GM18520 (cell line): ENCODE measurements at regions not wholly inside any gene's neighbourhood (a gene's known extent, or its start where the extent isn't known, plus 50 kb on each side); places are given as distances from the start of the nearest gene placed in this dataset.

ENCODE experiments used
- ATAC-seq: cut with Tn5 transposase; IDR thresholded peaks from one replicate; pipeline ENCODE4 v1.9.1; 2021; ENCODE audit not compliant: unreplicated experiment

DNA sequence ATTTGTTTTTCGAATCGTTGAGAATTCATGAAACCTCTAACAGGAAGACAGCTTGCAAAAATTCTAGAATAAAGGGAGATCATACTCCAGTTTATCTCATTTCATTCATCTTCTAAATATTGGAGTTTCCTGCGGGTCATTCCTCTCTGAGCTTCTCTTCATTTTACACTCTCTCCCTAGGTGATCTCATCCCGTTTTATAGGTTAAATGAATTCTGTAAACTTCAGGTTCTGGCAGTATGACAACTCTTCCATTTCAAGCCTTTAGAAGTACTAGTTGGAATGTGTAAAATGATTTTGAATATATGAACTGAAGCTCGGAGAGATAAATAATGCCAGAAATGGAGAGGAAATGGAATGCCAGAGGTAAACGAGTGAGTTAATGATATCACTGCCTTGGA lies 312.4 kb downstream of the METTL4 start:
- no peak for ATAC-seq

DNA sequence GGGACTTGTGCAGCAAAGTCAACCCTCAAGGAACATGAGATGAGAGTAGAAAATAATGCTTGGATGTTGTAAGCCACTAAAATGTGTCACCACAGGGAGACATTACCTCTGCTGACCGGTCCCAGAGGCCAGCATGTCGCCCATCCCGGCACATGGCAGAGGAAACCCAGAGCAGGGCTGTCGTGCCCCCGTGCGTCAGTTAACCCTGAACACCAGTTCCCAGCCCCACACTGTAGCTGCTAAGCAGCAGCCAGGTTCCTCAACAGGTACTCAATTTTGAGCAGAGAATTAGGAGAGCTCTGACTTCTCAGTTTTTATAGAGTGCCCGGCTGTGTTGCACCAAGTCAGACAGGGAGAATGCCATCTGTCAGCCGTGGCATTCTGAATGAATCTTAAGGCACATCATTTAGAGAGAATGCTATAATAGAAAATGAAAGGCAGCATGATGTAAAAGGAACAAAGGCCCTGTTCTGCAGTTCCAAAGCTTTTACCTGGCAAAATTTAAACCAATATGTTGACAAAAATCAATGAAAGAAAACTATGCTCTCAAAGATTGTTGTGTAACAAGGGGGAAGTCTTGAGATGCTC lies 307.9 kb downstream of the METTL4 start:
- ATAC-seq: no peak

DNA sequence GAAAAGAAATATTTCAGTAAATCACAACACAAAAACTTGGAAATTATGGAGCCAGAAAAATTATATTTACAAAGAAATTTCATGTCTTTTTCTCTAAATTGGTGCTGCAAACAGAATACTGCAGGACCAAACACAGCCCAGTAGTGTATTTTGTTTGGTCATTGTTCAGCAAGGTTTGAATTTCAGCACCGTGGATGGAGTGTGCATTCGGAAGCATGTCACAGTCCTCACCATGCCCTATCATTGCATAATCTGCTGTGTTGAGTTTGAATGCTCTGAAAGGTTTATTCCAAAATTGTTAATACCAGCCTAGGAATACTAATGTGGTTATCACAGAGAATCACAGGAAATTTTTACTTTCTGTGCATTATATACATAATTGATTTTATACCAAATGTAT lies 296.7 kb downstream of the METTL4 start:
- ATAC-seq: no peak

DNA sequence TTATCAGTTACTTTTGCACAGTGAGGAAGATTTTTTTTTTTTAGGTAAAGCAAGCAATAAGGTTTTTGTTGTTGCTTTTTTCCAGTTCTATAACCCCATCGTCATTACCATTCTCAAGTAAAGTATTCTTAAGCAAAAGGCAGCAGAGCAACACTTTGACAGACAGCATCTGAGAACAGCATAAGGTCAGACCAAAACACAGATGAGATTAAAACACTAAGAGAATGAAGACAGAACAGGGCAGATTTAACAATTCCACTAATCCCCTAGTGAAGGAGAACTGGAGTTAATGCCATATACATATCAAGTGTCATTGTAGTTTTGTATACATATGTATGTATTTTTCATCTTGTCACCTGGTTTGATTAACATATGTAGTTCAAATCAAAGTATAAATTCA lies 290.2 kb downstream of the METTL4 start:
- ATAC-seq: no peak

DNA sequence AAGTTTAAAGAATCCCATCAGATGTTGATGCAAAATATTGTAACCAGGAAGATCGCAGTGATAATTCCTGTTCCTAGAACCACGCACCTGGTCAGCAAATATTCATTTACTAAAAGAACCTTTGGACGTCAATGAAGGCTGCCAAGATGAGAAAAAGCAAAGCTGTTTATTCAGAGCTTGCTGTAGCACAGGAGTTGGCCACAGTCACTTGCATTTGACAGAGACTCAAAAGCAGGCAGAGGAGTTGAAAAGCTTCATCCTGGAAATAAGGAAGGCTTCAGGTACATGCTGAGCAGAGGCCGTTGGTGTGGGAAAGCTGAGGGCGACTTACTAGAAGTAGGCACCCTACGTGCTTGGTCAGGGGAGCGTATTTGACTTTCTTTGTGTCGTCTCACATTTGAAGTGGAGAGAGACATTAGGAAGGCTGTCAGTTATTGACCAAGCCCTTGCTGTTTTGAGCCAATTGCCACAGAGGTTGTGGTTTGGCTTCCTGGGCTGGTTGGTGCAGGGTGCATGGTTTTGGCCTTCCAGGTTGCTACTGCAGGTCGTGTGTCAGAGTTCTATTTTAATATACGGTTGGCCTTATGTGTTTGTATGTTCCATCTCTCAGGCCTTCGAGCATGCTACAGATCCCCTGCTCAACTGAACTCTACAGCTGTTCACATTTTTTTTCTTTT lies 289.6 kb downstream of the METTL4 start:
- ATAC-seq: no peak

DNA sequence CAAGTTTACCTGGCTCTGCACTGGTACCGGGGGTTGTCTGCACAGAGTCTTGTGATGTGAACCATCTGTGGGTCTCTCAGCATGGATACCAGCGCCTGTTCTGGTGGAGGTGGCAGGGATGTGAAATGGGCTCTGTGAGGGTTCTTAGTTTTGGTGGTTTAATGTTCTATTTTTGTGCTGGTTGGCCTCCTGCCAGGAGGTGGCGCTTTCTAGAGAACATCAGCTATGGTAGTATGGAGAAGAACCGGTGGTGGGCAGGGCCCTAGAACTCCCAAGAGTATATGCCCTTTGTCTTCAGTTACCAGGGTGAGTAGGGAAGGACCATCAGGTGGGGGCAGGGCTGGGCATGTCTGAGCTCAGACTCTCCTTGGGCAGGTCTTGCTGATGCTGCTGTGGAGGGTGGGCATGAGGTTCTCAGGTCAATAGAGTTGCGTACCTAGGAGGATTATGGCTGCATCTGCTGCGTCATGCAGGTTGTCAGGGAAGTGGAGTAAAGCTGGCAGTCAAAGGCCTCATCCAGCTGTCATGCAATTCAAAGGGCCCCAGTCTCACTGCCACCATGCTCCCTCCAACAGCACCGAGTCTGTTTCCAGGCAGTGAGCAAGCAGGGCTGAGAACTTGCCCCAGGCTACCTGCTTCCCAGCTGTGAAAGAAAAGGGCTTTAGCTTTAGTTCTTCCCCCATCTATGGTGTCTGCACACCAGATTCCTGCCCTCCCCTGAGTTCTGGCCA lies 278.0 kb downstream of the METTL4 start:
- ATAC-seq: no peak

DNA sequence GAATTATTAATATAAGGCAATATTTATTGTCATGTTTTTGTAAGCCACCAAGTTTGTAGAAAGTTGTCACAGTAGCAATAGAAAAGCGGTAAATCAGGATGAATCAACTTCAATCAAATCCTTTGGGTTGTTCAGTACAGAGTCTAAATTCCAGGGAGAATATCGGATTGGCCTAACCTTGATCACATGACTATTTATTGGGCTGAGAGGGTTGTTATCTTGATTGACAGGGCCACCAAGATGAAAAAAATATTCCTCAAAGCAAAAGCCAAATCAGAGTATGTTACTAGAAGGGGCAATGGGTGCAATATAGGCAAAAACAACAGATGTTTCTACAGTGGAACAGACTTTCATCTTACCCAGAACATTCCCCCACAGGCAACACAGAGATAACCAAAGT lies 270.0 kb downstream of the METTL4 start:
- no peak for ATAC-seq

DNA sequence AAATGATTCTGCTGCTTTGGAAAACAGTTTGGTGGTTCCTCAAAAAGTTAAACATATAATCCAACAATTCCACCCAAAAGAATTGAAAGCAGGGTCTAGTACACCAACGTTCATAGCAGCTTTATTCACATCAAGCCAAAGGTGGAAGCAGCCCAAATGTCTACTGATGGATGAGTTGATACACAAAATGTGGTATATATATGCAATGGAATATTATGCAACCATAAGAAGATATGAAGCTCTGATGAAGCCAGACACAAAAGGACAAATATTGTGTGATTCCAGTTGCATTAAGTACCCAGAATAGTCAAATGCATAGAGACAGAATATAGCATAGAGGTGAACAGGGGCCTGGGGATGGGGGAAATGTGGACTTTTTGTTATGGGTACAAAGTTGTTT lies 269.3 kb downstream of the METTL4 start:
- ATAC-seq: no peak

DNA sequence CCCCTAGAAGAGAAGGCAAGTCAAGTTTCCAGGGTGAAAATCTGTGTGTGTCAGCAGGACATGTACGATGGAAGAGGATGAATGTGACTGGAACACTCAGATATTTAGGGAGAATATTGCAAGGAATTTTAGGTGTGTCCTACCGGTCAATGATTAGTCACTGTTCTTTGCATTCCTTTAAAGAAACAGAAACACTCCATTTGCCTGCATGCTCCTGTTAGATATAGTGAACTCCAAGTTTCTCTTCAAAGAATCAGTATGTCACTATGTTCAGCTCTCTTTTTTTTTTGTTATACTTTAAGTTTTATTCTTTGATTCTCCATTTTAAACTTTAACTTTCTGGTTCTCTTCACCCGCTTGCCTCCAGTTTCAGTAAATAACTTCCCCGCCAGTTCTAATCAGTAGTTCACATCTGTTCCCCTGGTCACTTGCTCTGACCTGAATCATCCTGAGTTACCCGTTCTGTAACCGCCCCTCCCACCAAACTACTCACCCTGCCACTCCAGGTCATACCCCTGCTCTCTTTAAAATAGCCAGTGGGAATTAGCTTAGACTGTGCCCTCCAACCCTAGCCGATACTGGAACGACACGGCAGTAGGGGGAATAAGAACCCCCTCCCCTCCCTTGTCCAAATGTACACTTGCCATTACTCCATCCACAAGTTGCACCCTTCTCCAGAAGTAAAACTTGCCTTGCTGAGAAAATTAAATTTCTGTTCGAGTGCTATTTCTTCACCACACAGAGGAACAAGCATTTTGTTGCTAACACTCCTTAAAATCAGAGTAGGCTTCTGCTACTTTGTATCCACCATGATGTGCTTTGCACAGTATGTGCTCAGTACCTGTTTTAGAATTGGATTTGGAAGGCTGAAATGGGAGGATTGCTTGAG lies 268.4 kb downstream of the METTL4 start:
- ATAC-seq: no peak

DNA sequence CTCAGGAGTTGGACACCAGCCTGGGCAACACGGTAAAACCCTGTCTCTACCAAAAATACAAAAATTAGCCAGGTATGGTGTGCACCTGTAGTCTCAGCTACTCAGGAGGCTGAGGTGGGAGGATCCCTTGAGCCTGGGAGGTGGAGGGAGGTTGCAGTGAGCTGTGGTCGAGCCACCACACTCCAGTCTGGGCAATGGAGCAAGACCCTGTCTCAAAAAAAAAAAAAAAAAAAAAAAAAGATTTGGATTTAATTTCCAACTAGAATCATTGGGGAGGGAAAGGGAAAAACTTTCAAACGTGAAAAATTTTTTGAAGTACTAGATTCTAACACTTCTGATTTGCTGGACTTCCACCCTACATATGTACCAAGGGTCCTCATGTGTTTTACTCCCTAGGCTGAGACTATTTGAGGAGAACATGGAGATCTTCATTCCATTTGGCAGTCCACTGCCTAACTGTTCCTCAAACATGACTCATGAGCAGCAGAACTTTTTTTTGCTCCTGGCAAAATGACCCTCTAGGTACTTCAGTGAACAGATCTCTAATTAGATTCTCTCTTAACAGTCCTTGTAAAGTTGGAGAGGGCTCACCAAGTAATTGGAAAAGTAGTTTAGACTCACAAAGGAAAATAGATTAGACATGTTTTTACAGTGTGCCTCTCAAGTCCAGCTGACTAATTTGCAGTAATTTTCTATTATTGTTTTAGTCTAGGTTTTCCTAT lies 267.6 kb downstream of the METTL4 start:
- no peak for ATAC-seq

DNA sequence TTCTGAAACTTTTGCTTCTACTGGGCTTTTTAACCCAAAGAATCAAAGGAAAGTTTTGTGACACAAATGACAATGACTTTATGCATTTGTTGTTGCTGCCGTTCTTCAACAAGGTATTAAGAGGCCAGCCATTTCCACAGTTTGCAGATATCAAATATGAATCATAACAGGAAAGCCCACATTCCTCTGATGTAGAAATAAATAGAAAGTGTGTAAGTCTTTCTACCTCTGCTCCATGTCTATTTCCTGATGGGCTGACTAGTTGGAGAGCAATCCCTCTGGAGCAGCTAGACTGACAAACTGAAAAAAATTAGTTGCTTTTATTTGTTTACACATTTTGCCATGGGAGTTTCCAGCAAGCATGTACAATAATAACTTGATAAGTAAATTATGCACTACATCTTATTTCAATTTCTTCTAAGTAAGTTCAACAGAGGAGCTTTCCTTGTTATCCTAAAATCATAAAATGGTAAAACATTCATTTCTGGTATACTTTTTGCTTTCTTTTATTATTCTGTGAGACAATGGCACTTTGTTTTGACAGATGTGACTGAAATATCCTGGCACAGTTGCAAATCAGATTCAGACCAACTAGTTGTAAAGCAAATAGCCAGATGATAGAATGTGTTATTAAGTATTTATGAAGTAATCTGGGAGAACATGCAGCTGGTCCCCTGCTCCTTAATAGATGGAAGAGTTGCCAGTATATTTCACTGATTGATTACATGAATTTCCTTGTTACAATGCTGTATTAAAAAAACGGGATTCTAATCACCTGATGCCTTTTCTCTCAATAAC lies 266.7 kb downstream of the METTL4 start:
- ATAC-seq: no peak

DNA sequence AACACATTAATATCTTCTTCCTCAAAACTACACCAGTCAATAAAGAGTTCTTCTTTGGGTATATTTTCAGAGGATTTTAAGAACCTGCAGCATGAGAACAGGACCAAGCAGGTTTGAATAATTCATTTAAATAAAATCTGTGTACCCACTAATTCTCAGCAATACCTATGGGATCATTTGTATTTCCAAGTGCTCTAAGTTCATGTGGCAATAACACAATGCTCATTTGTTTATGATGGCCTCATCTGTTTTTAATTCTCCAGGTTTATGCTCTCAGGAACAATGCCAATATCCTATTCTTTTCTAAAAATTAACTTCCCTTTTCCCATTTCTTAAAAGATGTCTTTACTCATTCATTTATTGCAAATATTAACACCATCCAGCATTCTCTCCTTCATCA lies 264.7 kb downstream of the METTL4 start:
- ATAC-seq: no peak

DNA sequence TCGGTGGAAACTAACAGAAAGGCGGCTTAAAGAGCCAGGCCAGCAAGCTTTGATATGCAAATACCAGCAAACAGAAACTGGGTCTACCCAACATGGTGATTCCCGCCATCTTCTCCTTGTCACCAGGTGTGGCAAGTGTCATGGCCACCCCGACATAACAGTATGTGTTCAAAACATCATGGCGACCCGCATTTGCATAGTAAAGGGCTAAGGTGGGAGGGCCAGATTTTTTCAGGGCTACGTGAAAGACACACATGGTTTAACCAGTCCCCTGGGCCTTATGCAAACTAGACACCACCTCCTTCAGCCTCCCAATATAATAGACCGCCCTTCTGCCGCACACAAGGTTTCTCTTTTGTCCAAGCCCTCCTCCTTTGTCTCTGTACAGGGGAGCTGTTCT lies 260.4 kb downstream of the METTL4 start:
- no peak for ATAC-seq

DNA sequence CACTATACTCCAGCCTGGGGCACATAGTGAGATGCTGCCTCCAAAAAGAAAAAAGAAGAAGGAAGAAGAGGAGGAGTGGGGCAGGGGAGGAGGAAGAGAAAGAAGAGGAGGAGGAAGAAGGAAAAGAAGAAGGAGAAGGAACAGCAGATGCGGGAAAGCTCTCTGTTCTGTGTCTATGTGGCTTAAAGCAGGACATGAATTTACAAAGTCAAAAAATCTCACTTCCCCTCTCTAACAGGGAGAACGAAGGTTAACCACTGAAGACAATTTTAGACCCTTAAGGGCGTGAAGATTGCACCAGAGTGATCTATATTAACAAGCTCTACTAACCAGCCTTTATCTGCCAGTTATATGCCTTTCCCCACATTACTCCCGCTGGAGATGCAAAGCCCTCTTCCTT lies 258.9 kb downstream of the METTL4 start:
- peak; percentile 64 for ATAC-seq

DNA sequence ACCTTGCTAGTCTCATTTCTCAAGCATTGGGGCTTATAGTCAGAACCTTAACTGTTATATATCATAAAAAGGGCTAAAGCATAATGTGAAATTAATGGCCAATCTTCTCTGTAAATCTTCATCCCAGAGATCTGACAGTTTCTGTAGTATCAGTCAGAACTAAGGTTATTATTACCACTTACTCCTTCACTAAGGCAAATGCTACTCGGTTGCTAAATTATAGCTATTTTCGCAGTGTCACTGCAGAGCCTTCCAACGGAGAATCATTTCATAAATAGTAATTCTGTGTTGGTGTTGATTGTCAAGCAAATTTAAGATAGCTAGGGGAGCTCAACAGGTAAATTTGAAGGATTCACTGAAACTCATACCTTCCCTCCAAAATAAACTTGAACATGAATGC lies 258.0 kb downstream of the METTL4 start:
- ATAC-seq: no peak

DNA sequence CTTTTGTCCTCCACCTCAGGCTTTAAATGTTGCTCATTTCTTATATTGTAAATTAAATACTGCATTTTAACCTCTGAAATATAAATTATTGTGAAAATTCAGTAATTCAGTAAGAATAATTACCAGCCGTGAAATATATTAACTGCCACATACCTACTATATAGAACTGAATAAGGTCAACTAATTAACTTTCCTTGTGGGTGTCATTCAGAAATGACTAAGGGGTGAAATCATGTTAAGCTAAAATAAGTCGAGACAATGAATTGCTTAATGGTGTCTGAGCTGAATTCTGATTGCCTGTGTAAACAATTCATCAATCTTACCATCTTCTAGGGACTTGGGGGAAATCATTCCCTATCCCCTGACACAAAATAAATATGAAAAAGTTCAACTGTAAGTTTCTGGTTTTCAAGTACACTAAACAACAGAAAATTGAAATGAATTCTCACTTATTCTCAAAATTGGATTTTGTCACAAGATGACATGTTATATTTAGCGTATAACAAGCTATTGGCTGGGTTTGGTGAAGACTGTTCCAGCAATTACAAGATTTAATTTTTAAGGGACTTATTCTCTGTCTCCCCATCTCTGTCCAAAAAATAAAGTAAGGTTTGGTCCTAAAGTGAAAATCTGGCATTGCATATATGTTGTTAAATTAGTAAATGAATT lies 255.1 kb downstream of the METTL4 start:
- ATAC-seq: no peak

DNA sequence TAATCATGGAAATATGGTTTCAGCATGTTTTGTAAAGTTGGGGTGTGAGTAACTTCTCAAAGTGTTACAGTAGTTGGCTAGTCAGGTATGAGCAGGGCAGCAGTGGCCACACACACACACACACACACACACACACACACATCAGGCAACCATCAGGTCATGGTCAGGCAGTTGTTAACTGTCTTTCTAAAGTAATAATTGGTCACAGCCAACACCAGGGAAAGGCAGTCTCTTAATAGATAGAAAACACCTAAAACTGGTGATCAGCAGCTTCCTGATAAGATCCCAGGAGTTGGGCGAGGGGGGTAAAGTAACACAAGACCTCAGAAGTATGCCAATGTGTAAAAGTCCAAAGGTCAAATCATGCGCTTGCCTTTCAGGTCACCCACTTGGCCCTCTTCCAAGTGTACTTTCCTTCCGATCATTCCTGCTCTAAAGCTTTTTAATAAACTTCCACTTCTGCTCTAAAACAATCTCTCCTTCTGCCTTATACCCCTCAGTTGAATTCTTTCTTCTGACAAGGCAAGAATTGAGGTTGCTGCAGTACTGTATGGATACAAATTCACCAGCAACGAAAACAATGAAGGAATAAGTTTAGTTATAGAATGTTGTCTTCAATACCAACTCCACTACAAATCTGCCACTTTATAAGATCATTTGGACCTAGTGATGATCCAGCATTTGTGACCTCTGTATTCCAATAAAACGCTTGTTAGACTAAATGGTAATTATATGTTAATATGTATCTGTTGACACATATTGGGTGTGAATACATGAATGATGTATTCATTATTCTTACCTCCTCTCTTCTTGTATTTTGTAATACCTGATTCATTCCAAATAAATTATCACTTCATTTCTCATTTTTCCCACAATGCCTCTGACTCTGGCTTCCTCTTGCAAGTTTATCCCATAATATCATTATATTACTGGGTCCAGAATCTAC lies 254.3 kb downstream of the METTL4 start:
- no peak for ATAC-seq

DNA sequence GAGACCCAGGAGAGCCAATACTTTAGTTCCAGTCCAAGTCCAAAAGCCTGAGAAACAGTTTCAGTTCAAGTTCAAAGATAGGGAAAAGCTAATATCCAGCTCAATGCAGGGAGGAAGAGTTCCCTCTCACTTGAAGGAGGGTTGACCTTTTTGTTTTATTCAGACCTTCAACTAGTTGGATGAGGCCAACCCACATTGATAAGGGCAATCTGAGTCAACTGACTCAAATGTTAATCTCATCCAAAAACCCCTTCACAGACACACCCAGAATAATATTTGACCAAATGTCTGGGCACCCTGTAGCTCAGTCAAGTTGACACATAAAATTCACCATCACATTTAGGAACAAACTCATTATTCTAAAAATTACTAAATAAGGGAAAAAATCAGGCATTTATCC lies 246.8 kb downstream of the METTL4 start:
- ATAC-seq: no peak
